ENCODE measurements at regions not wholly inside any gene's neighbourhood (a gene's known extent, or its start where the extent isn't known, plus 50 kb on each side); places are given as distances from the start of the nearest gene placed in this dataset.
A peak's percentile ranks its signal among the peaks of the same experiment; 100 is the strongest.
"Not testable (repeated sequence)": the region's sequence is repeated elsewhere in the genome, so short reads cannot be mapped to it uniquely, and the experiment has no call there.

DNA sequence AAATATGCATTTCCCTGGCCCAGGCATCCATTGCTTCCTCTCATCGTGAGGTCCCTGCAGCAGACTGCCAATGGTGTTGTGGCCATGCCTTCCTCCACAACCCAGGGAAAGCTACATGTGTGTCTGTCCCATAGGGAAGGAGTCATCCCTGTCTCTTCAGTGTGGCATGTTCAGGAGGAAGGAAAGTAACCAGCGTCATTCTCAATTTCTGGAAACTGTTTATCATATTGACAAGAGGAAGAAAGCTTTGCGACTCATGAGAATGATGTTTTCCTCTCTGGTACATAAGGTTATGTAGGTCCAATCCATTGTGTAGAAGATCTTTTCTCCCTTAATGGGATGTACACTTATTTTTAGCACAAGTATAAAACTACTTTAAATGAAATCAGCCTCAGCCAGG lies 1937.7 kb downstream of the FOXD4L5 start:
- H3K27ac Mint-ChIP-seq (ENCODE audit: unreplicated experiment); H3K36me3 Mint-ChIP-seq (ENCODE audit: low read depth, unreplicated experiment); FAIRE-seq; H3K27me3 Mint-ChIP-seq (ENCODE audit: low read depth, unreplicated experiment); H3K79me2 ChIP-seq (ENCODE audit: insufficient read depth, low read length); H3K4me1 ChIP-seq (ENCODE audit: insufficient read depth, low read length); DNase-seq (ENCODE audit: low read depth); H4K20me1 ChIP-seq (ENCODE audit: insufficient read depth, low read length); H3K36me3 ChIP-seq (ENCODE audit: insufficient read depth, low read length); H3K9ac ChIP-seq (ENCODE audit: low read length); H3K9me3 Mint-ChIP-seq (ENCODE audit: unreplicated experiment); H3K4me2 ChIP-seq (ENCODE audit: low read length); H2AFZ ChIP-seq (ENCODE audit: low read depth, low read length); H3K4me3 Mint-ChIP-seq (ENCODE audit: unreplicated experiment); H3K27me3 ChIP-seq (ENCODE audit: insufficient read depth, low read length); H3K4me1 Mint-ChIP-seq (ENCODE audit: low read depth, unreplicated experiment); H3K4me3 ChIP-seq (ENCODE audit: insufficient read depth, low read depth, low read length); H3K9me3 ChIP-seq (ENCODE audit: insufficient read depth, low read depth, low read length): not testable (repeated sequence)
- H3K27ac ChIP-seq (ENCODE audit: low read depth, low read length): peak overlapping the region; percentile 73

DNA sequence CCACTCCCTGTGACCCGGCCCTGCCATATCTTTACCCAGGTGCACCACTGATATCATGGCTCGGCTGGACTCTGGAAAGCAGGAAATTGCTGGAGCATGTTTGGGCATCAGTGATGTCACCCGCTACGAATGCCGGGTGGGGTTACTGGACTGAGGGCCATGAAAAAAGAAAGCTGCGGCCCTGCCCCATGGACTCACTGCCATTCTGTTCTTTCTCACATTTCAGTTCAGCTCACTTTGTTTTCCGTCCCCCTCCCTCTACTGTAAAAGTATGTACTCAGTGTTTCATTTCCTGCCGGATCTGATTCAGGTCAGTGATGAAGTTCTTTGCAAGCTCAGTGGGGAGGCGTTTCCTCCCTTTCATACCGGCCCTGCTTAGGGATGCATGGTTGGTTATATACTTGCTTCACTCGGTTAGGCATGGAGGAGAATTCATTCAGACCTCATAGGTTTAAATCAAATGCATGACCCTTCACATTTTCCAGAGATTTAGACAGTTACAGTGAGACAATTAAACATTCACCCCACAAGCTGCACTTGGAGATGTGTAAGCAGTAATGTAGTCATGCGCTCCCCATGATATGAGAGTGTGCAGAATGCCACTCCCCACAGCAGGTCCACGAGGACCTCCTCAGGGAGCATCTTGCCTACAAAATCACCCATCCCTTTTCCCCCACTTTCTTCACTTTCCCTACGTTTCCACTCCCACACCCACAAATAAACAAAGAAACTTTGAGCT lies 1938.5 kb downstream of the FOXD4L5 start:
- not testable (repeated sequence) for H3K9me3 Mint-ChIP-seq (ENCODE audit: unreplicated experiment); H3K79me2 ChIP-seq (ENCODE audit: insufficient read depth, low read length); H3K36me3 Mint-ChIP-seq (ENCODE audit: low read depth, unreplicated experiment); H3K9me3 ChIP-seq (ENCODE audit: insufficient read depth, low read depth, low read length); FAIRE-seq; H3K9ac ChIP-seq (ENCODE audit: low read length); H3K27me3 ChIP-seq (ENCODE audit: insufficient read depth, low read length); H3K4me3 Mint-ChIP-seq (ENCODE audit: unreplicated experiment); H3K4me3 ChIP-seq (ENCODE audit: insufficient read depth, low read depth, low read length); H3K27me3 Mint-ChIP-seq (ENCODE audit: low read depth, unreplicated experiment); H4K20me1 ChIP-seq (ENCODE audit: insufficient read depth, low read length); H2AFZ ChIP-seq (ENCODE audit: low read depth, low read length); H3K4me1 ChIP-seq (ENCODE audit: insufficient read depth, low read length); H3K36me3 ChIP-seq (ENCODE audit: insufficient read depth, low read length); H3K4me1 Mint-ChIP-seq (ENCODE audit: low read depth, unreplicated experiment)
- Histone ChIP-seq H3K4me2 (ENCODE audit: low read length) (peak overlapping the region; percentile 60), H3K27ac (ENCODE audit: low read depth, low read length) (peak overlapping the region; percentile 41)
- peak overlapping the region; percentile 41 for H3K27ac Mint-ChIP-seq (ENCODE audit: unreplicated experiment)
- DNase-seq (ENCODE audit: low read depth): peak; percentile 88

GRCh38 chr9:63344408-63344807 lies 1940.6 kb downstream of the FOXD4L5 start:
- not testable (repeated sequence) for H3K4me2 ChIP-seq (ENCODE audit: low read length); H3K9ac ChIP-seq (ENCODE audit: low read length); H3K4me1 ChIP-seq (ENCODE audit: insufficient read depth, low read length); H3K79me2 ChIP-seq (ENCODE audit: insufficient read depth, low read length); H2AFZ ChIP-seq (ENCODE audit: low read depth, low read length); H4K20me1 ChIP-seq (ENCODE audit: insufficient read depth, low read length); H3K36me3 ChIP-seq (ENCODE audit: insufficient read depth, low read length); H3K27me3 ChIP-seq (ENCODE audit: insufficient read depth, low read length); H3K4me1 Mint-ChIP-seq (ENCODE audit: low read depth, unreplicated experiment); H3K9me3 ChIP-seq (ENCODE audit: insufficient read depth, low read depth, low read length); H3K9me3 Mint-ChIP-seq (ENCODE audit: unreplicated experiment); H3K36me3 Mint-ChIP-seq (ENCODE audit: low read depth, unreplicated experiment); H3K27ac ChIP-seq (ENCODE audit: low read depth, low read length); H3K27ac Mint-ChIP-seq (ENCODE audit: unreplicated experiment); H3K4me3 ChIP-seq (ENCODE audit: insufficient read depth, low read depth, low read length); DNase-seq (ENCODE audit: low read depth); FAIRE-seq; H3K27me3 Mint-ChIP-seq (ENCODE audit: low read depth, unreplicated experiment); H3K4me3 Mint-ChIP-seq (ENCODE audit: unreplicated experiment)

DNA sequence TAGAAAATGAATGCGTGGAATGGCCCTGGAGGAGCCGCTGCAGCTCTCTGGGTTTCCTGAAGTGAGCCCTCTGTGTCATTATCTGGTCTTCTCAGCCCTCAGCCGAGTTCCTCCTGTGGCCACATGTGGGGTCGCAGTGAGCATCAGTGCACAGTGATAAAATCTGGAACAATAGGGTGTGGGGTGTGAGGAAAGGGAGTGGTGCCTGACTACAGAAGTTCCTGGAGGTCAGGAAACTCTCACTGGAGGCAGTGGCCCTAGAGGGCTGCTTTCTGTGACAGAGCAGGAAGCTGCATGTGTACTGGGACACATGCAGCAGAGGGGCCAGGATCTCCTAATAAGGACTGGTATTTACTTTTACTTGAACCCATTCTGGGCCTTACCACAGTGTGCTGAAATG lies 1942.5 kb downstream of the FOXD4L5 start:
- H3K27me3 ChIP-seq (ENCODE audit: insufficient read depth, low read length); H3K4me3 ChIP-seq (ENCODE audit: insufficient read depth, low read depth, low read length); H3K79me2 ChIP-seq (ENCODE audit: insufficient read depth, low read length); H3K36me3 ChIP-seq (ENCODE audit: insufficient read depth, low read length); FAIRE-seq; H3K9me3 Mint-ChIP-seq (ENCODE audit: unreplicated experiment); H3K4me3 Mint-ChIP-seq (ENCODE audit: unreplicated experiment); H4K20me1 ChIP-seq (ENCODE audit: insufficient read depth, low read length); H3K9me3 ChIP-seq (ENCODE audit: insufficient read depth, low read depth, low read length); H3K9ac ChIP-seq (ENCODE audit: low read length); H3K4me1 ChIP-seq (ENCODE audit: insufficient read depth, low read length); H3K36me3 Mint-ChIP-seq (ENCODE audit: low read depth, unreplicated experiment); H2AFZ ChIP-seq (ENCODE audit: low read depth, low read length); H3K27me3 Mint-ChIP-seq (ENCODE audit: low read depth, unreplicated experiment): not testable (repeated sequence)
- Histone ChIP-seq H3K27ac (ENCODE audit: low read depth, low read length) (peak overlapping the region; percentile 72), H3K4me2 (ENCODE audit: low read length) (peak overlapping the region; percentile 36)
- peaks cover 11% of the 10 kb centered on the region for H3K4me1 Mint-ChIP-seq (ENCODE audit: low read depth, unreplicated experiment)
- peak overlapping the region; percentile 98 for H3K27ac Mint-ChIP-seq (ENCODE audit: unreplicated experiment)
- DNase-seq (ENCODE audit: low read depth): peak; percentile 2

DNA sequence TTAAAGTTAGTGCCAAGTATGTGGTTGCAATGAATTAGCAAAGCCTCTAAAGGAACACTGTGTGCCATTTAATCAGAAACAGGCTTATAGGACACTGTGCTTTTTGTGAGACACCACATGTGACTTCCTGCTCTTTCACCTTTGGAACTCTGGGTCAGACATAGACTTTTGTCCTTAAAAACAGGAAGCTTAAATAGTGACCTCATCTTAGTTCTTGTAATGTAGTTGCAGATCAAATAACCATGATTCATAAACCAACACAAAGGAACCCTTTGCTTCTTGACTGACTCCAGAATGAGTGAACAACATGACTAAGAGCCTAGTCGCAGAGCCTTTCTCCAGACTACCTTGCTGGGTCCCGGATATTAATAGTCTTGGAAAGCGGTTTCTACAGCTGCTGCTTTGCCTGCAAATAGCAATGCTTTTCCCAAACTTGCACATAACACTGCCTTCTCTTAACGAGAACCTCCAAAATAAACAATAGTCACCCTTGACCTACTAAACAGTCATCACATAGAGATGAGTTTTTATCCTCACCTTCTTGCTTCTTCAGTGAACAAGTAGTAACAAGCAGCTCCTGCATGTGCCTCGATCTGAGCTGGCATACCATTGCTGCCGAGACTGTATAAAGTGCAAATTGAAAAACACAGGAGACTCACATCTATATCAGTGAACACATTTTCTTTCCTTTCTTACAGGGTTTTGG lies 1947.0 kb downstream of the FOXD4L5 start:
- H3K27ac Mint-ChIP-seq (ENCODE audit: unreplicated experiment): peak overlapping the region; percentile 96
- peak overlapping the region; percentile 61 for H3K4me2 ChIP-seq (ENCODE audit: low read length)
- not testable (repeated sequence) for H3K36me3 ChIP-seq (ENCODE audit: insufficient read depth, low read length); H3K79me2 ChIP-seq (ENCODE audit: insufficient read depth, low read length); H4K20me1 ChIP-seq (ENCODE audit: insufficient read depth, low read length); H2AFZ ChIP-seq (ENCODE audit: low read depth, low read length); H3K27me3 ChIP-seq (ENCODE audit: insufficient read depth, low read length); H3K9me3 Mint-ChIP-seq (ENCODE audit: unreplicated experiment); H3K27me3 Mint-ChIP-seq (ENCODE audit: low read depth, unreplicated experiment); H3K9me3 ChIP-seq (ENCODE audit: insufficient read depth, low read depth, low read length); FAIRE-seq; H3K36me3 Mint-ChIP-seq (ENCODE audit: low read depth, unreplicated experiment); H3K4me1 Mint-ChIP-seq (ENCODE audit: low read depth, unreplicated experiment); H3K4me3 Mint-ChIP-seq (ENCODE audit: unreplicated experiment); H3K4me1 ChIP-seq (ENCODE audit: insufficient read depth, low read length)
- H3K9ac ChIP-seq (ENCODE audit: low read length): peak overlapping the region; percentile 67
- peak; percentile 85 for DNase-seq (ENCODE audit: low read depth)
- H3K27ac ChIP-seq (ENCODE audit: low read depth, low read length): peak overlapping the region; percentile 69
- peak overlapping the region; percentile 11 for H3K4me3 ChIP-seq (ENCODE audit: insufficient read depth, low read depth, low read length)

DNA sequence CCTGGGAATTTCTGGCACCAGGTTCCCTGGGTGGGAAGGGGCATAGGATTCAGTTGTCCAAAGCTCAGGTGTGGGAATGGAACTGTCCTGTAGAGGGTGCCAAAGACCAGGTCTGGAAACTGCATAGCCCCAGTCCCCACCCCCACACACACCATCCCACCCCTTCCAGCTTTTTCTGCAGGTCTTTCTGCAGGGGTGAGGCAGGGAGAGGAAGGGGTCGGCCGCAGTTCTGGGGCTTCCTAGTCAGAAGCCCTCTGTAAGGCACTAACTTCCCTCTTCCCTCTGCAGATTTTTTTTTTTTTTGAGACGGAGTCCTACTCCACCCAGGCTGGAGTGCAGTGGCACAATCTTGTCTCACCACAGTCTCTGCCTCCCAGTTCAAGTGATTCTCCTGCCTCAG lies 1949.7 kb downstream of the FOXD4L5 start:
- not testable (repeated sequence) for H3K4me3 ChIP-seq (ENCODE audit: insufficient read depth, low read depth, low read length); H3K79me2 ChIP-seq (ENCODE audit: insufficient read depth, low read length); H3K4me1 ChIP-seq (ENCODE audit: insufficient read depth, low read length); H3K27ac Mint-ChIP-seq (ENCODE audit: unreplicated experiment); H2AFZ ChIP-seq (ENCODE audit: low read depth, low read length); H3K9ac ChIP-seq (ENCODE audit: low read length); H3K36me3 Mint-ChIP-seq (ENCODE audit: low read depth, unreplicated experiment); DNase-seq (ENCODE audit: low read depth); FAIRE-seq; H3K36me3 ChIP-seq (ENCODE audit: insufficient read depth, low read length); H3K4me2 ChIP-seq (ENCODE audit: low read length); H3K27ac ChIP-seq (ENCODE audit: low read depth, low read length); H3K9me3 ChIP-seq (ENCODE audit: insufficient read depth, low read depth, low read length); H3K4me3 Mint-ChIP-seq (ENCODE audit: unreplicated experiment); H3K27me3 Mint-ChIP-seq (ENCODE audit: low read depth, unreplicated experiment); H3K4me1 Mint-ChIP-seq (ENCODE audit: low read depth, unreplicated experiment); H3K9me3 Mint-ChIP-seq (ENCODE audit: unreplicated experiment); H4K20me1 ChIP-seq (ENCODE audit: insufficient read depth, low read length); H3K27me3 ChIP-seq (ENCODE audit: insufficient read depth, low read length)

All from astrocyte (in vitro differentiated cells and primary cell).